Prostate gland (tissue), 2 donors: ENCODE measurements at regions not wholly inside any gene's neighbourhood (a gene's known extent, or its start where the extent isn't known, plus 50 kb on each side); places are given as distances from the start of the nearest gene placed in this dataset.

ENCODE experiments used
- CTCF ChIP-seq, 4 experiments: fragments of 200-600 bp in 2 of 4; fragments of 450-650 bp in 2 of 4; sonication (generic) in 2 of 4; IDR thresholded peaks; 1 replicate in 3 of 4; 2 replicates in 1 of 4; pipeline ENCODE4 v1.5.1; 2016 to 2019; ENCODE audit warnings: antibody characterized with exemption in 4 of 4, mild to moderate bottlenecking in 2 of 4, moderate library complexity in 2 of 4
- POLR2AphosphoS5 ChIP-seq: sonication (generic); formaldehyde crosslinking; IDR thresholded peaks from one replicate; pipeline ENCODE4 v1.6.1; 2017; ENCODE audit warnings: antibody characterized with exemption

- TF ChIP-seq CTCF (IDR thresholded peaks at IDR 0.05): no peak
- TF ChIP-seq POLR2AphosphoS5: no peak
Measured at GRCh38 chr2:53558867-53559266, 208.7 kb upstream of the CHAC2 start.
